ENCODE measurements at regions not wholly inside any gene's neighbourhood (a gene's known extent, or its start where the extent isn't known, plus 50 kb on each side); places are given as distances from the start of the nearest gene placed in this dataset.

DNA sequence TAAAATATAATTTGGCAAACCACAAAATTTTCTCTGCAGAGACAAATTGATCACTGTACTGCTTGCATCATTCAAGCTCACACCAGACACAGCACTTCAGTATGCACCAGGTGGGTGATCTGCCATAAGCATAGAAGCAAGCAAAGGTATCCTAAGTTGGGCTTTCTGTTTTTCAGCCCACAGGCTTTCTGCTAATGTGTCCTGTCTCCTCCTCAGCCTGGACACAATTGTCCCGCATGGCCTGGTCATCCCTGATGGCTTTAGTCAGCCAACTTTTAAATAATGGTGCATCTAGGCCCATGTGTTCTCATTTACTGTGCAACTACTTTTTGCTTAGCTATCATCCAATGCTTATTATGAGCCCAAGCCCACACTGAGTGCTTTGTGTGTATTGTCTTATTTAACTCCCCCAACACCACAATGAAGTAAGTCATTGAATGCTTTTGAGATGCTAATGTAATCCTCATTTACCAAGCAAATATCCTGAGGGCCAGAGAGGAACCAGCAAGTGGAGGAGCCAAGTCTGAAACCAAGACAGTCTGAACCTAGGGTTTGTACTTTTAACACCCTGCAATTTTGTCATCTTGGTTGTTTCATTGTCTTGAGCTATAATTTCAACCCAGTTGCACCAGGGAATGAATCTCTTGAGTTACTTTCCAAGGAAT, 111.2 kb upstream of the SETBP1 start:
- RAD21 ChIA-PET (ENCODE audit: low non-redundant PET in 1 of 2, low total read pairs in 2 of 2, uncharacterized antibody in 2 of 2, unreplicated experiment in 2 of 2) = no interaction called here
- Histone ChIP-seq H3K4me2 (ENCODE audit: low read length) (no peak overlapping the region), H2AFZ (ENCODE audit: low read depth, low read length, poor library complexity, severe bottlenecking) (no peak overlapping the region), H3K9me3 (ENCODE audit: control insufficient read depth in 1 of 2, insufficient read depth in 1 of 2, low read depth in 1 of 2, low read length in 2 of 2) (peaks cover 16 to 25% of the 10 kb centered on the region in 2 experiments; a peak in 2 of 4 replicates), H3K9ac (ENCODE audit: low read length) (no peak overlapping the region), H3K9me2 (ENCODE audit: insufficient read depth) (no peaks in the 10 kb centered on the region), H3K4me1 (ENCODE audit: control insufficient read depth in 1 of 2, insufficient read depth in 2 of 2, low read length in 2 of 2) (no peaks in the 10 kb centered on the region), H3K36me3 (ENCODE audit: control insufficient read depth in 1 of 2, insufficient read depth in 2 of 2, low read length in 2 of 2) (no peaks in the 10 kb centered on the region), H4K20me1 (ENCODE audit: insufficient read depth) (no peaks in the 10 kb centered on the region), H3K27me3 (ENCODE audit: insufficient read depth, low read length) (no peaks in the 10 kb centered on the region), H3K79me2 (ENCODE audit: insufficient read depth, low read length) (no peaks in the 10 kb centered on the region), H3K27ac (ENCODE audit: low read depth, low read length) (no peak overlapping the region), H3K4me3 (replicated peaks in 1 of 2; ENCODE audit: low read depth in 1 of 2, low read length in 2 of 2) (no peak overlapping the region)
- TF ChIP-seq MAX (IDR thresholded peaks at IDR 0.05) (no peak), SIN3A (IDR thresholded peaks at IDR 0.05; ENCODE audit: low read depth) (no peak), CBX3 (IDR thresholded peaks at IDR 0.05; ENCODE audit: low read depth) (no peak)
- TF ChIP-seq, protein P1, sequence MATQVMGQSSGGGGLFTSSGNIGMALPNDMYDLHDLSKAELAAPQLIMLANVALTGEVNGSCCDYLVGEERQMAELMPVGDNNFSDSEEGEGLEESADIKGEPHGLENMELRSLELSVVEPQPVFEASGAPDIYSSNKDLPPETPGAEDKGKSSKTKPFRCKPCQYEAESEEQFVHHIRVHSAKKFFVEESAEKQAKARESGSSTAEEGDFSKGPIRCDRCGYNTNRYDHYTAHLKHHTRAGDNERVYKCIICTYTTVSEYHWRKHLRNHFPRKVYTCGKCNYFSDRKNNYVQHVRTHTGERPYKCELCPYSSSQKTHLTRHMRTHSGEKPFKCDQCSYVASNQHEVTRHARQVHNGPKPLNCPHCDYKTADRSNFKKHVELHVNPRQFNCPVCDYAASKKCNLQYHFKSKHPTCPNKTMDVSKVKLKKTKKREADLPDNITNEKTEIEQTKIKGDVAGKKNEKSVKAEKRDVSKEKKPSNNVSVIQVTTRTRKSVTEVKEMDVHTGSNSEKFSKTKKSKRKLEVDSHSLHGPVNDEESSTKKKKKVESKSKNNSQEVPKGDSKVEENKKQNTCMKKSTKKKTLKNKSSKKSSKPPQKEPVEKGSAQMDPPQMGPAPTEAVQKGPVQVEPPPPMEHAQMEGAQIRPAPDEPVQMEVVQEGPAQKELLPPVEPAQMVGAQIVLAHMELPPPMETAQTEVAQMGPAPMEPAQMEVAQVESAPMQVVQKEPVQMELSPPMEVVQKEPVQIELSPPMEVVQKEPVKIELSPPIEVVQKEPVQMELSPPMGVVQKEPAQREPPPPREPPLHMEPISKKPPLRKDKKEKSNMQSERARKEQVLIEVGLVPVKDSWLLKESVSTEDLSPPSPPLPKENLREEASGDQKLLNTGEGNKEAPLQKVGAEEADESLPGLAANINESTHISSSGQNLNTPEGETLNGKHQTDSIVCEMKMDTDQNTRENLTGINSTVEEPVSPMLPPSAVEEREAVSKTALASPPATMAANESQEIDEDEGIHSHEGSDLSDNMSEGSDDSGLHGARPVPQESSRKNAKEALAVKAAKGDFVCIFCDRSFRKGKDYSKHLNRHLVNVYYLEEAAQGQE (IDR thresholded peaks at IDR 0.05; ENCODE audit: low read depth) = no peak
- CTCF ChIA-PET = no interaction called here
- ATAC-seq (no peak), DNase-seq (ENCODE audit: low read depth, low spot score) (no peak)
- BruUV-seq (replicated peaks) = no TSS peak
- intact Hi-C loops (cut with micrococcal nuclease) = no loop called here
- POLR2A ChIA-PET = no interaction called here

Data from HCT116 (cell line).